NCI-H82 (cell line): ENCODE measurements at regions not wholly inside any gene's neighbourhood (a gene's known extent, or its start where the extent isn't known, plus 50 kb on each side); places are given as distances from the start of the nearest gene placed in this dataset.
"Not testable (repeated sequence)": the region's sequence is repeated elsewhere in the genome, so short reads cannot be mapped to it uniquely, and the experiment has no call there.

Source experiments
- DNase-seq: peaks from one replicate; lab custom pipeline; 2025; lab: John Stamatoyannopoulos, UW

GRCh38 chr2:150107170-150107569 lies 380.3 kb downstream of the RND3 start:
- no peak for DNase-seq

DNA sequence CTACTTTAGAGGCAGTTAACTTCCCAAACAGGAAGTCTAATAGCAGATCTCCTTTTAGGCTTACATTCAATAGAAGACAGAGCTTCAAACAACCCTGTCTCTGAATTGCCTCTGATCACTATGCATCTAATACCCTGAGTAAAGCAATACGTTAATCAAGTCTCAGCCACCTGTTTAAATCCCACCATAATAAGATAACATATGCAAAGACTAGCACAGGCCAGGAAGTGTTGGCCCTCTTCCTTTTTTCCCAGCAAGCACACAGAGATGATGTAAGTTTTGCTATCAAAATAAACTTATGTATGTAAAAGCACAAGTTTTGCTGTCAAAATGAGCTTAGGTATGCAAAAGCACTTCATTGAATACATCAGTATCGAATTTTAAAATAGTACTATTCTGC lies 385.5 kb downstream of the RND3 start:
- DNase-seq = peak; percentile 94

GRCh38 chr2:150100834-150101233 lies 386.6 kb downstream of the RND3 start:
- DNase-seq = no peak

- DNase-seq = no peak
Measured at GRCh38 chr2:150100336-150100735, 387.1 kb downstream of the RND3 start.

GRCh38 chr2:150099805-150100204 lies 387.7 kb downstream of the RND3 start:
- DNase-seq = no peak

- DNase-seq = no peak
Measured at GRCh38 chr2:150097901-150098531, 389.5 kb downstream of the RND3 start.

DNA sequence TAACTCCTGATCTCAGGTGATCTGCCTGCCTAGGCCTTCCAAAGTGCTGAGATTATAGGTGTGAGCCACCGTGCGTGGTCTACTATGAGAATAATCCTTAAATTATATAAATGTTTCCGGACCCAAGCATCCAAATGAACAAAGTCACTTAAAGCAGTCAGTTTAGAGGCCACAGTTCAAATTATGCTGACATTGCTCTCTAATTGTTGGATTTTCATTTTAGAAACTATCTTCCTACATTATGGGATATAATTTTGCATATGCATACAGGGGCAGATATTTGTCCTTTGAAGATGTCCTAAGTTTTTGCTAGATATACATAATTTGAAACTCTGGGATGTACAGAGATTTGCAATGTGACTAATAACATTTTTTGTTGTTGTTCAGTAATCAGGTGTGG lies 390.1 kb downstream of the RND3 start:
- no peak for DNase-seq

DNA sequence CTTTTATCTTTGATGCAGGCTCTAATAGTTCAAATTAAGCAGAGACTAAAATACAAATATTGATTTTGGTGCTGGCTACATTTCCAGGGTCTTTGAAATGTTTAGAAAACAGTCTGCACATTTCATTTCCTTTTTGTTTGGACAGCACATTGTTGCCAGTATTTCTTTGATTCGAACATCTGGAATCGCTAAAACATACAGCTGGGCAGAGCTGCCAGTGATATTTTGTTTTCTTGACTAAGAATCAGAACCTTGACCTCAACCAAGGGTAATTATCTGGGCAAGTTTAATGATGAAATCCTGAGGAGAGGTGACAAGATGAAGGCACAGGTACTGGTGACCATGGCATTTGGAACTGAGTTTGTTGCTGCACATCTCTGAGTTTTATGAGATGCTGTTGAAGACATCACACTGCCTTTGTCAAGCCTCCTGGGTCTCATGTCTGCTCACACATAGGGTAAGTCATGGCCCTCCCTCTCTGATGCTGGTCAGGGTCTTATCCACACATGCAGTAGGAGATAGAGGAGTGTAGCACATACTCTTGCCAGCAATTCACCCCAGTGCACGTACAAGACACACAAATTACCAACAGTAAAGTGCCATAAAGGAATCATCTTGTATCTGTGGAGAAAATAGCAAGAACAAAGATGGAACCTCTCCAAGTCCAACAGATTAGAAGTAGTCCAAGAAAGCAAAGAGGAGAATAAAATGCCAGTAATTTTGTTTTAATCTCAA lies 391.9 kb downstream of the RND3 start:
- no peak for DNase-seq

GRCh38 chr2:150091846-150092245 lies 395.6 kb downstream of the RND3 start:
- DNase-seq = no peak

GRCh38 chr2:150090031-150090430 lies 397.4 kb downstream of the RND3 start:
- DNase-seq = no peak

- DNase-seq = no peak
Measured at GRCh38 chr2:150088538-150088937, 398.9 kb downstream of the RND3 start.

GRCh38 chr2:150085478-150085877 lies 402.0 kb downstream of the RND3 start:
- DNase-seq = no peak

DNA sequence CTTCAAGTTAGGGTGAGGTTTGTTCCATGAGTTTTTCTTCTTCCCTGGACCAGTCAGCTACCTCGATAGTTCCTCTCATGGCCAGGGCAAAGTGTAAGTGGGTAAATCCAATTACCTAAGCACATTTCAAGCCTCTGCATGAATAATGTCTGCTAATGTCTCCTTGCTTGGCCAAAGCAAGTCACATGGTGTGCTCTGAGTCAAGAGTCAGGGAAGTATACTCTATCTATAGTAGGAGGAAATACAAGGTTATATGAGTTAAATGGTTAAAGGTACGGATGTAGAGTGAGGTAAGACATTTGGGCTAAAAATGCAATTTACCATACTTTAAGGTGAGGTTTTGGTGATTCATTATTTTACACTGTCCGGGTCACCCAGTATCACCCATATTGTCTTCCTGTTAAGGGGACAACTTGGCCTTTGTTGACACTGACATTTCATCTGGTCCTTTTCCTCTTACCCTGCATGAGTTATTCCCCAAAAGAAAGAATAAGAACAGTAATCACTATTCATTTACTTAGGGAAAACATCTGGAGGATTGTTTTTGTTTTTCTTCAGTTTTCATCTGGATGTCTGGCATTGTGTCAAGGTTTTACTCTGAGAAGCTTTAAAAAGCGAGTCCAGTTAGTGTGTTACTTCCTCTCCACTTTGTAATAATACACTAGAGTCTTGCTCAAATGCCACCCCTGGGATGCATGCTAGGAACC lies 405.5 kb downstream of the RND3 start:
- DNase-seq = no peak

GRCh38 chr2:150076281-150076680 lies 411.2 kb downstream of the RND3 start:
- DNase-seq = peak; percentile 64

GRCh38 chr2:150075831-150076230 lies 411.6 kb downstream of the RND3 start:
- no peak for DNase-seq

DNA sequence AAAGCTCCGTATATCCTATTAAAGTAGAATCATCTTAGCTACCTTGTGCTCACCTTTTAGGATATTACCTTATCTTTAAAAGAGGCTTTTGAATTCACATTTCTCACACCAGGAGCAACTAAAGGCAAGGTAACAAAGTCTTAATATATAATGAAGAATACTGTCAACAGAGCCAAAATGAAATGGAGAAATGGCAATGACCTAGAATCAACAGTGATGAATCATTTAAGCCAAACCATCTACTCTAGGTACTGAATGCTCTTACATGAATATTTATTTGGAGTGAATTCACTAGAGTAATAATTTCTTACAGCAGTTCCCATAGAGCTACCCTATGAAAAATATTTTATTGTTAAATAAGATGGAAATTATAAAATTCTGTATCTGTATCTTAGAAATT lies 421.0 kb downstream of the RND3 start:
- DNase-seq = no peak

DNA sequence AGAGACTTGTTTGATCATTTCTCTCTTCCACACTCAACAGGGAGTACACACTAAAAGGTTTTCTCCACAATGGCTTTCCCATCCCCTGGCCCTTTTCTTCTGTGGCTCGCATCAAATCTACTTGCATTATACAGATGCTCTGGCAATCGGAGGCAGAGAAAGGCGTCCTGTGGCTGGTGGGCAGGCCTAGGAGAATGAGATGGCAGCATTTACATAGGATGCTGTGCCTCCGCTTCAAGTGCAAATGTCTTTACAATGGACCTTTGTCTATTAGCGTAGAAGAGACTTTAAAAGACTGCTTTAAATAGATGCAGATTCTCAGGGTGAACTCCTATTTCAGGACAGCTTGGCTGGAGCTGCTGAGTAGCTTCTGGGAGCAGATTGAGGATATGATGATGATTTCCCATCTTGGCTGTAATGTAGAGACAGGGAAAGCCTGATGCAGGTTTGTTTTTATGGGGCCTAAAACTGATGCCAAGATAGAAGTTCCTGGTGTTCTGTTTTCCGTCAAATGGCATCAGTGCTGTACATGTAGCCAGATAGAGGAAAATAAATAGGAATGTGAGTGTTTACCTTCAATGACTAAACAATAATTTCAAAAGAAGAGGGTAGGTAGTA lies 423.4 kb downstream of the RND3 start:
- DNase-seq = no peak

GRCh38 chr2:150063432-150063889 lies 424.0 kb downstream of the RND3 start:
- DNase-seq = no peak

- DNase-seq = no peak
Measured at GRCh38 chr2:150062416-150062815, 425.1 kb downstream of the RND3 start.

GRCh38 chr2:150060341-150060740 lies 427.1 kb downstream of the RND3 start:
- no peak for DNase-seq

- not testable (repeated sequence) for DNase-seq
Measured at GRCh38 chr2:150059676-150060075, 427.8 kb downstream of the RND3 start.

DNA sequence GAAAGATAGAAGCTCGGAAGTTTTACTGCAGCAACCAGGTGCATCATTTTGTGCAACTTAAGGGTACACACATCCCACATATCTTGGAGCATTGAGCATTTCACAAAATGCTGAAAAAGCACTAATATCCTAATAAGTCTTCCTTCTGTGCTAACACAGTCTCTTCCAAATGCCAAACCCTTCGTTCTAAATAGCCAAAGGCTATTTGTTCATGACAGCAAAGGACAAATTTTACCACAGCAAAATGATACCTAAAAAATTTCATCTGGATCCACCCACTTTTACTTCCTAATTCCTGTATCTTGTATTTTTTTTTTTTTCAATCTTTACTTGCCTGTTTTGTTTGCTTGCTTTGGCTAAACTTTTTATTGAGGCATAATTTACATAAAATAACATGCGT lies 435.0 kb downstream of the RND3 start:
- DNase-seq = no peak

DNA sequence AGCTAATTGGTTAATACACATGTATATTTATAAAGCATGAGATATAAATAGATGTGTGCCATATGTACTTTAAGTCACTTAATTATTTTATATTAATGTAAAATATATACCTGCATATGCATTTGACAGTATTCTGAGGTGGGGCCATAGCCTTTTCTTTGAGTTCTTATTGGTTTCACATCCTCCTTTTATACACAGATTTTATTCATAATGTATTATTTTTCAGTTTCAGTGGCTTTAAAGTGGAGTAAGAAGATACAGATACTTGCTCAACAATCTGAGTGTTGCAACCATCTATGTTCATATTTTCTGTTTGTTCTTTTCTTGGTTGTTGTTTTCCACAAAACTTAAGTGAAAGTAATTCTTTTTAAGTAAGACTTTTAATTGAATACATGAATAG lies 436.5 kb downstream of the RND3 start:
- no peak for DNase-seq
